Trophoblast cell (in vitro differentiated cells and primary cell): ENCODE measurements at regions not wholly inside any gene's neighbourhood (a gene's known extent, or its start where the extent isn't known, plus 50 kb on each side); places are given as distances from the start of the nearest gene placed in this dataset.
"Not testable (repeated sequence)": the region's sequence is repeated elsewhere in the genome, so short reads cannot be mapped to it uniquely, and the experiment has no call there.

ENCODE experiments used
- DNase-seq, 2 donors: peaks; one replicate each; pipeline ENCODE4 v3.0.0-alpha.2; 2016
- H2AFZ ChIP-seq: 2 replicates; pipeline ENCODE4 v1.6.1; 2013; ENCODE audit warnings: low read length, moderate library complexity, mild to moderate bottlenecking; ENCODE audit not compliant: insufficient read depth, poor library complexity
- H2AK5ac ChIP-seq: 2 replicates; pipeline ENCODE4 v1.6.1; 2013; ENCODE audit warnings: mild to moderate bottlenecking, low read length
- H2BK120ac ChIP-seq: 2 replicates; pipeline ENCODE4 v1.6.1; 2013; ENCODE audit warnings: low read length, mild to moderate bottlenecking, moderate library complexity; ENCODE audit not compliant: insufficient read depth, poor library complexity
- H2BK12ac ChIP-seq: 2 replicates; pipeline ENCODE4 v1.6.1; 2013; ENCODE audit warnings: mild to moderate bottlenecking, low read length, moderate library complexity
- H2BK5ac ChIP-seq: 2 replicates; pipeline ENCODE4 v1.6.1; 2013; ENCODE audit warnings: low read length, low read depth, moderate library complexity, mild to moderate bottlenecking; ENCODE audit not compliant: poor library complexity
- H3K14ac ChIP-seq: 2 replicates; pipeline ENCODE4 v1.6.1; 2013; ENCODE audit warnings: mild to moderate bottlenecking, low read length
- H3K18ac ChIP-seq: 2 replicates; pipeline ENCODE4 v1.6.1; 2013; ENCODE audit warnings: mild to moderate bottlenecking, low read length
- H3K23ac ChIP-seq: 2 replicates; pipeline ENCODE4 v1.6.1; 2013; ENCODE audit warnings: low read length
- H3K27ac ChIP-seq: 2 replicates; pipeline ENCODE4 v1.5.1; 2013; ENCODE audit warnings: low read depth, mild to moderate bottlenecking, inconsistent platforms, low read length, moderate library complexity
- H3K27me3 ChIP-seq: 2 replicates; pipeline ENCODE4 v1.6.1; 2013; ENCODE audit warnings: inconsistent platforms, mild to moderate bottlenecking, low read length, moderate library complexity; ENCODE audit not compliant: insufficient read depth
- H3K36me3 ChIP-seq, 2 experiments: 1 replicate in 1 of 2; 2 replicates in 1 of 2; pipeline ENCODE4 v1.6.1; 2013; ENCODE audit warnings: low read length in 2 of 2, mild to moderate bottlenecking in 2 of 2, moderate library complexity in 1 of 2; ENCODE audit not compliant: insufficient read depth in 2 of 2, control insufficient read depth in 1 of 2
- H3K4ac ChIP-seq: 2 replicates; pipeline ENCODE4 v1.6.1; 2013; ENCODE audit warnings: low read depth, mild to moderate bottlenecking, low read length, moderate library complexity
- H3K4me1 ChIP-seq, 2 experiments: 1 replicate in 1 of 2; 2 replicates in 1 of 2; pipeline ENCODE4 v1.6.1; 2013; ENCODE audit warnings: low read length in 2 of 2, mild to moderate bottlenecking in 2 of 2, moderate library complexity in 1 of 2; ENCODE audit not compliant: insufficient read depth in 2 of 2, control insufficient read depth in 1 of 2
- H3K4me2 ChIP-seq: 2 replicates; pipeline ENCODE4 v1.6.1; 2013; ENCODE audit warnings: inconsistent platforms, mild to moderate bottlenecking, low read length, moderate library complexity
- H3K4me3 ChIP-seq: 2 replicates; pipeline ENCODE4 v1.5.1; 2013; ENCODE audit warnings: mild to moderate bottlenecking, low read depth, low read length, inconsistent platforms
- H3K79me1 ChIP-seq: one replicate; pipeline ENCODE4 v1.6.1; 2013; ENCODE audit warnings: low read length
- H3K79me2 ChIP-seq: 2 replicates; pipeline ENCODE4 v1.6.1; 2013; ENCODE audit warnings: low read length, mild to moderate bottlenecking; ENCODE audit not compliant: control insufficient read depth, insufficient read depth, poor library complexity
- H3K9ac ChIP-seq: 2 replicates; pipeline ENCODE4 v1.6.1; 2013; ENCODE audit warnings: mild to moderate bottlenecking, low read length
- H3K9me3 ChIP-seq: 2 replicates; pipeline ENCODE4 v1.6.1; 2013; ENCODE audit warnings: low read depth, mild to moderate bottlenecking, control low read depth, inconsistent platforms, low read length; ENCODE audit not compliant: insufficient read depth
- H4K12ac ChIP-seq: 2 replicates; pipeline ENCODE4 v1.6.1; 2013; ENCODE audit warnings: low read depth, mild to moderate bottlenecking, low read length, moderate library complexity
- H4K8ac ChIP-seq: 2 replicates; pipeline ENCODE4 v1.6.1; 2013; ENCODE audit warnings: low read depth, mild to moderate bottlenecking, low read length, moderate library complexity
- H4K91ac ChIP-seq: one replicate; pipeline ENCODE4 v1.6.1; 2013; ENCODE audit warnings: low read depth, mild to moderate bottlenecking, low read length, moderate library complexity
- WGBS: extraction: QIAGEN DNeasy Blood & Tissue Kit; methylation state at CpG from one replicate; pipeline ENCODE4 v1.1.7; 2013; ENCODE audit warnings: missing lambda C conversion rate; ENCODE audit not compliant: insufficient read length, insufficient coverage; ENCODE audit errors: extremely low coverage; 5-methylcytosine and 5-hydroxymethylcytosine counted together

DNA sequence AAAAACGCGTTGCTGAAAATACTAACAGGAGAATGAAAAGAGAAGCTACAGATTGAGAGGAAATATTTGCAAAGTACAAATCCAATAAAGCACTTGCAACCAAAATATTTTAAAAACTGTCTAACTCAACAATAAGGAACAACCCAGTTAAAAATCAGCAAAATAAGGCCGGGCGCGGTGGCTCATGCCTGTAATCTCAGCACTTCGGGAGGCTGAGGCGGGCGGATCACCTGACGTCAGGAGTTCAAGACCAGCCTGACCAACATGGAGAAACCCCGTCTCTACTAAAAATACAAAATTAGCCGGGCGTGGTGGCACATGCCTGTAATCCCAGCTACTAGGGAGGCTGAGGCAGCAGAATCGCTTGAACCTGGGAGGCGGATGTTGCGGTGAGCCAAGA is 798.6 kb downstream of the PLCL1 start:
- not testable (repeated sequence) for H4K12ac ChIP-seq, H3K4ac ChIP-seq, H2BK5ac ChIP-seq, H3K18ac ChIP-seq, H3K79me2 ChIP-seq, H3K4me3 ChIP-seq, H3K4me2 ChIP-seq, H2BK12ac ChIP-seq, H2AK5ac ChIP-seq, DNase-seq, H3K4me1 ChIP-seq, H2AFZ ChIP-seq, H3K14ac ChIP-seq, H3K23ac ChIP-seq, H3K9ac ChIP-seq, H3K79me1 ChIP-seq, H3K36me3 ChIP-seq, H3K27me3 ChIP-seq, H2BK120ac ChIP-seq, H3K9me3 ChIP-seq, H3K27ac ChIP-seq, H4K91ac ChIP-seq, H4K8ac ChIP-seq
- no CpG with 5 or more reads among the region's 15 CpGs for WGBS

DNA sequence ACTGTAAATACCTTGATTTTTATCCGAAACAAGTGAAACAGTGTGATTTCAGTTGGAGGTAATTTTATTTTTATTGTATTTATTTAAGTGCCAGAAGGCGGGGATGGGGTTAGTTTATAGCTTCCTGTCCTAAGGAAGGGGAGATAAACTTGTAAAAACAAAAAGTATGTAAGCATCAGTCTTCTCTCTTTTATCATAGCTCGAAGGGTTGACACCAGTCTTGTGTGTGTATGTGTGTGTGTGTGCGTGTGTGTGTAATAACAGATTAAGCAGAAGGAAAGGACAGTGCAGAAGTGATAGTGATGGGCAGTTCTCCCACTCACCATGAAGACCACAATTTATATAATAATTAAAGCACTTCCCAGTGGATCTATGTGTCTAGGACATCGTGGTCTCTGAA is 793.3 kb downstream of the PLCL1 start:
- no peak overlapping the region for H3K23ac ChIP-seq
- no peak overlapping the region for H2AK5ac ChIP-seq
- no peak overlapping the region for H3K9ac ChIP-seq
- H2BK5ac ChIP-seq: no peak overlapping the region
- no peak overlapping the region for H3K4me2 ChIP-seq
- H3K4me1 ChIP-seq: no peaks in the 10 kb centered on the region
- WGBS: no CpG with 5 or more reads among the region's 5 CpGs
- no peak overlapping the region for H3K18ac ChIP-seq
- no peaks in the 10 kb centered on the region for H3K9me3 ChIP-seq
- H3K4me3 ChIP-seq: no peak overlapping the region
- H4K8ac ChIP-seq: no peak overlapping the region
- no peak for DNase-seq
- H2AFZ ChIP-seq: no peak overlapping the region
- no peak overlapping the region for H2BK120ac ChIP-seq
- H4K91ac ChIP-seq: no peak overlapping the region
- no peaks in the 10 kb centered on the region for H3K36me3 ChIP-seq
- no peak overlapping the region for H3K27ac ChIP-seq
- H3K4ac ChIP-seq: no peak overlapping the region
- no peaks in the 10 kb centered on the region for H3K79me1 ChIP-seq
- no peak overlapping the region for H4K12ac ChIP-seq
- no peaks in the 10 kb centered on the region for H3K79me2 ChIP-seq
- H3K27me3 ChIP-seq: no peaks in the 10 kb centered on the region
- no peak overlapping the region for H3K14ac ChIP-seq
- H2BK12ac ChIP-seq: no peak overlapping the region

DNA sequence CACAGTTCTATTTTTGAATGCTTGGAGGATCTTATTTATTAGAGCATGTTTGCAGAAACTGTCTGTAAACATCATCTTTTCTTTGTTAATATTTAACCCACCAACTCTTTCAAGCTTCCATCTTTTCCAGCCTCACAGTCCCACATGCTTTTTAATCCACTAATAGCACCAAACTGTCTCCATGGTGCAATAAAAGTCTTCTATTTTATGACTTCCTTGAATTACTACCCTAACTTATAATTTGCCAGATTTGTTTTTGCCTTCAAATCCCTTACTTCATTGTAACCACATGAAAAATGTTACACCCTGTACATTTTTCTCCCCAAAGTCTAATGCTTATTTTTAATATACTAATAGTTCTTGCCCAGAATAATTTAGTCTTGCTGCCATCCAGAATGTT is 792.6 kb downstream of the PLCL1 start:
- H3K27ac ChIP-seq: no peak overlapping the region
- no peaks in the 10 kb centered on the region for H3K79me2 ChIP-seq
- no peak overlapping the region for H2AK5ac ChIP-seq
- H3K79me1 ChIP-seq: no peaks in the 10 kb centered on the region
- no peak overlapping the region for H3K23ac ChIP-seq
- H4K8ac ChIP-seq: no peak overlapping the region
- H3K9ac ChIP-seq: no peak overlapping the region
- H4K12ac ChIP-seq: no peak overlapping the region
- H3K18ac ChIP-seq: no peak overlapping the region
- no peaks in the 10 kb centered on the region for H3K27me3 ChIP-seq
- no peak overlapping the region for H3K14ac ChIP-seq
- no peak overlapping the region for H3K4me3 ChIP-seq
- no peaks in the 10 kb centered on the region for H3K9me3 ChIP-seq
- no peaks in the 10 kb centered on the region for H3K36me3 ChIP-seq
- H2BK120ac ChIP-seq: no peak overlapping the region
- no peak overlapping the region for H3K4me2 ChIP-seq
- no peak overlapping the region for H4K91ac ChIP-seq
- no peaks in the 10 kb centered on the region for H3K4me1 ChIP-seq
- no peak overlapping the region for H2AFZ ChIP-seq
- no peak overlapping the region for H3K4ac ChIP-seq
- no peak overlapping the region for H2BK12ac ChIP-seq
- H2BK5ac ChIP-seq: no peak overlapping the region
- DNase-seq: no peak

DNA sequence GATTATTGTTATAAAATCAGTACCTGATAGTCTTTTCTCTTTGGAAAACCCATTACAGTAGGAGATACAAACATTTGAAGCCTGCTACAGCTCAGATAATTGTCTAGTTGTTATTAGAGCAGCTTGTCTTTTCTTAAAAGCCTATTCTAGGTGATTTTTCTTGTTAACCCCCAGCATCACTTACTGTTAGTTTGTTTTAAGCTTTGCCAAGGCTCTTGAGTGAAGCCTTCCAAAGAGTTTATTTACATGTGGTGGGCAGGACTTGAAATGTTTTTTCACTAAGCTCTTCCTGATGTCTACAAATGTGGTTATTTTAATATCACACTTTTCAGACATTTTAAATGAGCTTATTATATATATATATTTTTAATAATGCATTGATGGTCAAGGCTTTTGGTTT is 791.3 kb downstream of the PLCL1 start:
- Histone ChIP-seq H3K4me1 (no peaks in the 10 kb centered on the region), H3K36me3 (no peaks in the 10 kb centered on the region), H3K9me3 (no peaks in the 10 kb centered on the region), H3K9ac (no peak overlapping the region), H3K79me2 (no peaks in the 10 kb centered on the region), H3K79me1 (no peaks in the 10 kb centered on the region), H4K12ac (no peak overlapping the region), H3K27ac (no peak overlapping the region), H2AFZ (no peak overlapping the region), H2BK5ac (no peak overlapping the region), H3K4me3 (no peak overlapping the region), H3K4ac (no peak overlapping the region), H2BK120ac (no peak overlapping the region), H3K14ac (no peak overlapping the region), H4K8ac (no peak overlapping the region), H4K91ac (no peak overlapping the region), H2AK5ac (no peak overlapping the region), H3K4me2 (no peak overlapping the region), H3K27me3 (no peaks in the 10 kb centered on the region), H2BK12ac (no peak overlapping the region), H3K18ac (no peak overlapping the region), H3K23ac (no peak overlapping the region)
- no peak for DNase-seq

DNA sequence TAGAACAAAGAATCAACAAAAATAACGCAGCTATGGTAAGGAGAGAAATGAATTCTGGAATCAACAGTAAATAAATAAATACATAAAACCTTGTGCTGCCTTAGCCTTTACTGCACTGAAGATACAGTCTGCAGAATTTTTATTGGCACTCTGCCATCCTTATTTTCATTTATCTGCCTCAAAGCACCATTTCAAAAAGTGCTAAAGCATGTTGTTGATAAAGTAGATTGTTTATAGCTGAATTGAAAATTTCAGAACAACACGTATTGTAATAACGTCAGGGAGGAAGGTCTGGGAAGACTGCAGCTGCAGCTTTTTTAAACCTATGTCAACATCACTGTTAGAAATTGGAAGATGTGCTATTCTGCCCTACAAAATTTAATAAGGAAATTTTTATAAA is 787.2 kb downstream of the PLCL1 start:
- H3K4me2 ChIP-seq: no peak overlapping the region
- no peak overlapping the region for H3K9ac ChIP-seq
- H3K27ac ChIP-seq: no peak overlapping the region
- H2AK5ac ChIP-seq: no peak overlapping the region
- H2BK12ac ChIP-seq: no peak overlapping the region
- H4K91ac ChIP-seq: no peak overlapping the region
- H2BK5ac ChIP-seq: no peak overlapping the region
- WGBS: no CpG with 5 or more reads among the region's 3 CpGs
- H2BK120ac ChIP-seq: no peak overlapping the region
- no peaks in the 10 kb centered on the region for H3K4me1 ChIP-seq
- H3K14ac ChIP-seq: no peak overlapping the region
- no peak for DNase-seq
- no peak overlapping the region for H2AFZ ChIP-seq
- H3K4me3 ChIP-seq: no peak overlapping the region
- no peak overlapping the region for H3K4ac ChIP-seq
- H3K27me3 ChIP-seq: no peaks in the 10 kb centered on the region
- H4K8ac ChIP-seq: no peak overlapping the region
- no peak overlapping the region for H3K18ac ChIP-seq
- H3K9me3 ChIP-seq: no peaks in the 10 kb centered on the region
- H3K36me3 ChIP-seq: no peaks in the 10 kb centered on the region
- H3K23ac ChIP-seq: no peak overlapping the region
- no peaks in the 10 kb centered on the region for H3K79me2 ChIP-seq
- H3K79me1 ChIP-seq: no peaks in the 10 kb centered on the region
- no peak overlapping the region for H4K12ac ChIP-seq
